GM12873 (cell line): ENCODE measurements at regions not wholly inside any gene's neighbourhood (a gene's known extent, or its start where the extent isn't known, plus 50 kb on each side); places are given as distances from the start of the nearest gene placed in this dataset.

Experiments
- CTCF ChIP-seq: IDR thresholded peaks from 2 replicates; pipeline ENCODE4 v1.5.1; 2012; ENCODE audit warnings: low read depth, mild to moderate bottlenecking, moderate library complexity, low read length, control low read depth; ENCODE audit not compliant: insufficient read depth; ENCODE audit errors: missing control alignments

DNA sequence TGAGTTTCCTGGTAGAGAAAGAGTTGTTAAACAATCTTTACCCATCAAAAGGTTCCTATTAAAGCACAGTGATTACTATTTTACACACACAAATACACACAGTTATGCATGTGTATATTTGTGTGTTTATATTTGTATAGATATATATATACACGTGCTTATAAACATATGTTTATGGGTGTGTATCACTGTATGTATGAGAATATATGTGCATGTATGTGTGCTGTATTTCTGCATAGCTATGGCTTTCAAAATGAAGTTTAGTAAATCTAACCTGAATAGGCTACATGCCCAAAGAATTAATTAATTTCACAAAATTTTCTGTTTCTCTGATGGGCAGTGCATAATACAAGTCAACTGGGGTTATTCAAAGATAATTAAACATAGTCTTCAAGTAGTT, 723.1 kb upstream of the KIRREL3 start:
- no peak for TF ChIP-seq CTCF

- no peak for TF ChIP-seq CTCF
Measured at GRCh38 chr11:127713226-127713625, 712.7 kb upstream of the KIRREL3 start.

DNA sequence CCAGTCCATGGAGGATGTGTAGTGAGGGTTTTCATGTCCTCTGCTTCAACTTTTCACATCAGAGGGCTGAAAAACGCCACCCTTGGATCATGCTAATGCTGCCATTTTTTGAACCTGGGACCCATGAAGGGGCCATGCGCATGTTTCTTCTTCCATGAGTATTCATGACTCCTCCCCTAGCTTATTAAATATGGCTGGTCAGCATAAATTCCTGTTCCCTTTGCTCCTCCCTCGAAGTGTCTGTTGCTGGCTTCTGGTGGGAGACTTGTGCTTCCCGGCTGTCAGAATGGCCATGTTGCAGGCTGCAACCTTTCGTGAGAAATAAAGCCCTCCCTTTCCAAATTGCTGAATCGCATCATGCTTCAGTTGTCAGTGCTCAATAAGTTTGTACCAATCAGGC, 711.2 kb upstream of the KIRREL3 start:
- TF ChIP-seq CTCF: no peak

GRCh38 chr11:127710831-127711230, 710.3 kb upstream of the KIRREL3 start:
- TF ChIP-seq CTCF: no peak

GRCh38 chr11:127709960-127710359, 709.4 kb upstream of the KIRREL3 start:
- TF ChIP-seq CTCF: no peak

- TF ChIP-seq CTCF: no peak
Measured at GRCh38 chr11:127693686-127694085, 693.1 kb upstream of the KIRREL3 start.

DNA sequence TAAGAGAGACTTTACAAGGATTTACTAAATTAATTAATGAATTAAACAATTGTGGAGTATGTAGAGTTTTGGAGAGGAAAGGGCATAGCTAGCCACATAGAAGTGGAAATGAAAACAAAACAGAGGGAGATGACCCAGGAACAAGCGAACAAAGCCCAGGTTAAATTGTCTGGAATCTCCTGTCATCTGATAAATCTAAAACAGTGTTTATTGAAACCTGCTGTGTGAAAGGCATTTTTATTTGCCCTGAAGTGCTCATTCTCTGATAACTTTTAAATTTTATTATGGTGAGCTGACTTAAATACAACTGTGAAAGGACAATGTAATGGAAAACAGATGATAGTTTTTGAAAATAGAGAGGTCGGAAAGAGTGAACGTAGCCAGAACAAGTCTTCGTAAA, 682.8 kb upstream of the KIRREL3 start:
- TF ChIP-seq CTCF: no peak
